Gastroesophageal sphincter (tissue), 3 donors: ENCODE measurements at regions not wholly inside any gene's neighbourhood (a gene's known extent, or its start where the extent isn't known, plus 50 kb on each side); places are given as distances from the start of the nearest gene placed in this dataset.

Experiments
- CTCF ChIP-seq, 4 experiments: fragments of 200-600 bp in 2 of 4; fragments of 450-650 bp in 2 of 4; sonication (generic) in 1 of 4; IDR thresholded peaks; one replicate each; pipeline ENCODE4 v1.5.1; 2017 to 2019; ENCODE audit warnings: antibody characterized with exemption in 4 of 4, mild to moderate bottlenecking in 2 of 4, moderate library complexity in 2 of 4
- EP300 ChIP-seq: sonication (generic); formaldehyde crosslinking; IDR thresholded peaks from one replicate; pipeline ENCODE4 v1.6.1; 2017; ENCODE audit warnings: antibody characterized with exemption, mild to moderate bottlenecking
- POLR2A ChIP-seq, 2 donors: fragments of 450-650 bp; IDR thresholded peaks; one replicate each; pipeline ENCODE4 v1.6.1; 2017; ENCODE audit warnings: antibody characterized with exemption in 2 of 2, mild to moderate bottlenecking in 2 of 2, moderate library complexity in 1 of 2
- POLR2AphosphoS5 ChIP-seq: sonication (generic); formaldehyde crosslinking; IDR thresholded peaks from one replicate; pipeline ENCODE4 v1.6.1; 2017; ENCODE audit warnings: antibody characterized with exemption

GRCh38 chr13:87358319-87358718, 312.9 kb upstream of the SLITRK5 start:
- TF ChIP-seq CTCF (IDR thresholded peaks at IDR 0.05) (no peak), POLR2AphosphoS5 (no peak), POLR2A (IDR thresholded peaks at IDR 0.05) (no peak), EP300 (no peak)
